ENCODE measurements at regions not wholly inside any gene's neighbourhood (a gene's known extent, or its start where the extent isn't known, plus 50 kb on each side); places are given as distances from the start of the nearest gene placed in this dataset.

GRCh38 chr1:56331892-56332567 is 247.3 kb downstream of the PLPP3 start:
- DNase-seq (ENCODE audit: low read depth): peak; percentile 55
- in situ Hi-C loops (cut with HindIII; ENCODE audit: low pct_unique_long_range_greater_than_20kb, low sequenced_read_pairs): no loop called here

GRCh38 chr1:56331207-56331891 is 248.0 kb downstream of the PLPP3 start:
- in situ Hi-C loops (cut with HindIII; ENCODE audit: low pct_unique_long_range_greater_than_20kb, low sequenced_read_pairs): no loop called here
- DNase-seq (ENCODE audit: low read depth): no peak

- no peak for DNase-seq (ENCODE audit: low read depth)
- in situ Hi-C loops (cut with HindIII; ENCODE audit: low pct_unique_long_range_greater_than_20kb, low sequenced_read_pairs): no loop called here
Measured at GRCh38 chr1:56330391-56331026, 248.9 kb downstream of the PLPP3 start.

- no peak for DNase-seq (ENCODE audit: low read depth)
Measured at GRCh38 chr1:56329970-56330369, 249.4 kb downstream of the PLPP3 start.

GRCh38 chr1:56327195-56327594 is 252.2 kb downstream of the PLPP3 start:
- DNase-seq (ENCODE audit: low read depth): no peak
- in situ Hi-C loops (cut with HindIII; ENCODE audit: low pct_unique_long_range_greater_than_20kb, low sequenced_read_pairs): no loop called here

More at GRCh38 chr1:56329970-56330369, 249.4 kb downstream of the PLPP3 start:
- in situ Hi-C loops (cut with HindIII; ENCODE audit: low pct_unique_long_range_greater_than_20kb, low sequenced_read_pairs): no loop called here

- in situ Hi-C loops (cut with HindIII; ENCODE audit: low pct_unique_long_range_greater_than_20kb, low sequenced_read_pairs): no loop called here
- peak; percentile 10 for DNase-seq (ENCODE audit: low read depth)
Measured at GRCh38 chr1:56326056-56326455, 253.3 kb downstream of the PLPP3 start.

GRCh38 chr1:56324504-56324903 is 254.9 kb downstream of the PLPP3 start:
- in situ Hi-C loops (cut with HindIII; ENCODE audit: low pct_unique_long_range_greater_than_20kb, low sequenced_read_pairs): no loop called here
- no peak for DNase-seq (ENCODE audit: low read depth)

- DNase-seq (ENCODE audit: low read depth): no peak
- in situ Hi-C loops (cut with HindIII; ENCODE audit: low pct_unique_long_range_greater_than_20kb, low sequenced_read_pairs): no loop called here
Measured at GRCh38 chr1:56322211-56322610, 257.2 kb downstream of the PLPP3 start.

- no peak for DNase-seq (ENCODE audit: low read depth)
- in situ Hi-C loops (cut with HindIII; ENCODE audit: low pct_unique_long_range_greater_than_20kb, low sequenced_read_pairs): no loop called here
Measured at GRCh38 chr1:56321150-56321490, 258.2 kb downstream of the PLPP3 start.

- in situ Hi-C loops (cut with HindIII; ENCODE audit: low pct_unique_long_range_greater_than_20kb, low sequenced_read_pairs): no loop called here
- DNase-seq (ENCODE audit: low read depth): no peak
Measured at GRCh38 chr1:56320464-56321149, 258.8 kb downstream of the PLPP3 start.

- in situ Hi-C loops (cut with HindIII; ENCODE audit: low pct_unique_long_range_greater_than_20kb, low sequenced_read_pairs): no loop called here
- no peak for DNase-seq (ENCODE audit: low read depth)
Measured at GRCh38 chr1:56317722-56318121, 261.6 kb downstream of the PLPP3 start.

- no peak for DNase-seq (ENCODE audit: low read depth)
- in situ Hi-C loops (cut with HindIII; ENCODE audit: low pct_unique_long_range_greater_than_20kb, low sequenced_read_pairs): no loop called here
Measured at GRCh38 chr1:56315293-56315942, 263.9 kb downstream of the PLPP3 start.

GRCh38 chr1:56313560-56313959 is 265.8 kb downstream of the PLPP3 start:
- in situ Hi-C loops (cut with HindIII; ENCODE audit: low pct_unique_long_range_greater_than_20kb, low sequenced_read_pairs): no loop called here
- DNase-seq (ENCODE audit: low read depth): no peak

GRCh38 chr1:56311766-56312165 is 267.6 kb downstream of the PLPP3 start:
- no peak for DNase-seq (ENCODE audit: low read depth)
- in situ Hi-C loops (cut with HindIII; ENCODE audit: low pct_unique_long_range_greater_than_20kb, low sequenced_read_pairs): no loop called here

- in situ Hi-C loops (cut with HindIII; ENCODE audit: low pct_unique_long_range_greater_than_20kb, low sequenced_read_pairs): no loop called here
Measured at GRCh38 chr1:56310945-56311344, 268.4 kb downstream of the PLPP3 start.

GRCh38 chr1:56309065-56309464 is 270.3 kb downstream of the PLPP3 start:
- in situ Hi-C loops (cut with HindIII; ENCODE audit: low pct_unique_long_range_greater_than_20kb, low sequenced_read_pairs): no loop called here
- DNase-seq (ENCODE audit: low read depth): no peak

More at GRCh38 chr1:56310945-56311344, 268.4 kb downstream of the PLPP3 start:
- DNase-seq (ENCODE audit: low read depth): no peak

- in situ Hi-C loops (cut with HindIII; ENCODE audit: low pct_unique_long_range_greater_than_20kb, low sequenced_read_pairs): no loop called here
- DNase-seq (ENCODE audit: low read depth): no peak
Measured at GRCh38 chr1:56304975-56305374, 274.4 kb downstream of the PLPP3 start.

GRCh38 chr1:56303805-56304204 is 275.6 kb downstream of the PLPP3 start:
- no peak for DNase-seq (ENCODE audit: low read depth)
- in situ Hi-C loops (cut with HindIII; ENCODE audit: low pct_unique_long_range_greater_than_20kb, low sequenced_read_pairs): no loop called here

- in situ Hi-C loops (cut with HindIII; ENCODE audit: low pct_unique_long_range_greater_than_20kb, low sequenced_read_pairs): no loop called here
- no peak for DNase-seq (ENCODE audit: low read depth)
Measured at GRCh38 chr1:56302878-56303277, 276.5 kb downstream of the PLPP3 start.
